NCI-H187 treated with DMSO at 0.1 percent for 48 hours (cell line): ENCODE measurements at regions not wholly inside any gene's neighbourhood (a gene's known extent, or its start where the extent isn't known, plus 50 kb on each side); places are given as distances from the start of the nearest gene placed in this dataset.
"Not testable (repeated sequence)": the region's sequence is repeated elsewhere in the genome, so short reads cannot be mapped to it uniquely, and the experiment has no call there.

Experiments
- DNase-seq: peaks from one replicate; lab custom pipeline; 2025; lab: John Stamatoyannopoulos, UW

DNA sequence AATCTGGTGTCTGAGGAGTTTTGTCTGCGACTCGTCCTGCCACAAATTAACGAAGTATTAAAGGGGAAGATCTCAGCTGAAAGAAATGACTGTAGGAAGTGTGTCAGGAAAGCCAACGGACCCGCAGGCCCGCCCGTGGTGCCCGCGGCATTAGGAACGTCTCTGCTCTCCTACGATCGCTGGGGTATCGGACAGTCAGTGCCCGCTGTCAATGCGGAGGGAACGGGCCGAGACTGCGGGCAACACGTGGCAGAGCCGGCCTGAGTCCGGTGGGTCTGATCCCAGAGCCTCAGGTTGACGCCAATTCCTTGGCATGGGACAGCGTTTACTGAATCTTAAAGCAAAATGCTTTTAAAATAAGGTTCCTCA lies 128.7 kb downstream of the KBTBD2 start:
- DNase-seq, result no peak

DNA sequence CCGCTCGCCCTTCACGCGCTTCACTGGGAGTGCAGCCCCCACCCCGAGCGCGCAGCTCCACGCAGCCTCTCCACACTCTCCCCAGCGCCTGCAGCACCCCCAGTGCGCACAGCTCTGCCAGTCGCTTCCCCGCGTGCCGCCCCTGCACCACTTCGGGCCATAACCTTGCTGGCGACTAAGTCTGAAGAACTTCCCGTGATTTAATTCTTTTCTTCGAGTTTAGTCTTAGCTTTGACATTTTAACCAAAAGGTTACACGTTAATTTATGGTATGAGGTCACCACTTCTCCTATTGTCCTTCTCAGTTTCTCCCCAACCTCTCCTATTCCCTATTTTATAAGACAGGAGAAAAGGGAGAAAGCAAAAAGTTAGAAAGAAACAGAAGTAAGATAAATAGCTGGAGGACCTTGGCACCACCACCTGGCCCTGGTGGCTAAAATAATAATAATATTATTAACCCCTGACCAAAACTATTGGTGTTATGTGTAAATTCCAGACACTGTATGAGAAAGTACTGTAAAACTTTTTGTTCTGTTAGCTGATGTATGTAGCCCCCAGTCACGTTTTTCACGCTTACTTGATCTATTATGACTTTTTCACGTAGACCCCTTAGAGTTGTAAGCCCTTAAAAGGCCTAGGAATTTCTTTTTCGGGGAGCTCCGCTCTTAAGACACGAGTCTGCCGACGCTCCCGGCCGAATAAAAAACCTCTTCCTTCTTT lies 129.2 kb downstream of the KBTBD2 start:
- not testable (repeated sequence) for DNase-seq

DNA sequence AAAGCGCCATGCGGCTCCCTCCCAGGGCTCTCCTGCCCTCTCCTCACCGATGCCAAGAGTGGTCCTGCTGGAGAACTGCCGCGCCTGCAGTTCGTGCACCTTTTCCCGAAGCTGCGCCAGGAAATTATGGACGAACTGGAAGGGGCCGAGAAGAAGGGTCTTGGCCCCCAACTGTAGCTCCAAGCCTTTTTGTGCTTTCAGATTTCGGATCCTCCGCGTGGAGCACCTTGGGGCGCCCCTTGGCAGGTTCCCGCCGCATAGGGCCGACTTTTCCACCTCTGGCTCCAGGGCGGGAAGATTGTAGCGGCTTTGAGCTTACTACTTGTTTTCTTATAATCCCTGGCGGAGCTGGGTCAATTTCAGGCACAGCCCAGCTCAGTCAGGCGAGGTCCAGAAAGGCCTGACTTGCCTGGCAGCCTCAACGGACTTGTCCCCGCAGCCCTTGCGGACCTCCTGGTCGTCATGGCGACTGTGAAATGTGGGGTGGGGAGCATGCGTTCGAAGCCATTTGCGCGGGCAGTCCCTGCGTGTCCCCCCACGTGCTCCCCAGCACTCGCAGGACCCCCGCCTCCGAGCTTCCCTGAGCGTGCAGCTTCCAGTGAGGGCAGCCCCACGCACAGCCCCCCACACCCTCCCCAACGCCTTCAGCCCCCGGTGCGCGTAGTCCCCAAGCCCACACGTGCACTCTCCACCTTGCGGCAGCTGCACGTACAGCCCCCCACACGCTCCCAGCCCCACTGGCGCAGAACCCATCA lies 129.9 kb downstream of the KBTBD2 start:
- DNase-seq, result no peak

GRCh38 chr7:32760755-32761154 lies 130.8 kb downstream of the KBTBD2 start:
- not testable (repeated sequence) for DNase-seq

- DNase-seq, result not testable (repeated sequence)
Observed at GRCh38 chr7:32759859-32760258, 131.7 kb downstream of the KBTBD2 start.

DNA sequence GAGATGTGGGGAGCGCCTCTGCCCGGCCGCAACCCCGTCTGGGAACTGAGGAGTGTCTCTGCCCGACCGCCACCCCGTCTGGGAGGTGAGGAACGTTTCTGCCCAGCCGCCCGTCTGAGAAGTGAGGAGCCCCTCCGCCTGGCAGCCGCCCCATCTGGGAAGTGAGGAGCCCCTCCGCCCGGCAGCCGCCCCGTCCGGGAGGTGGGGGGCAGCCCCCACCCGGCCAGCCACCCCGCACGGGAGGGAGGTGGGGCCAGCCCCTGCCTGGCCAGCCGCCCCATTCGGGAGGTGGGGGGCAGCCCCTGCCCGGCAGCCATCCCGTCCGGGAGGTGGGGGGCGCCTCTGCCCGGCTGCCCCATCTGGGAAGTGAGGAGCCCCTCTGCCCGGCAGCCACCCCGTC lies 137.7 kb downstream of the KBTBD2 start:
- DNase-seq, result not testable (repeated sequence)

- not testable (repeated sequence) for DNase-seq
Observed at GRCh38 chr7:32748337-32748736, 143.2 kb downstream of the KBTBD2 start.

- DNase-seq, result not testable (repeated sequence)
Observed at GRCh38 chr7:32747443-32748148, 144.0 kb downstream of the KBTBD2 start.

DNA sequence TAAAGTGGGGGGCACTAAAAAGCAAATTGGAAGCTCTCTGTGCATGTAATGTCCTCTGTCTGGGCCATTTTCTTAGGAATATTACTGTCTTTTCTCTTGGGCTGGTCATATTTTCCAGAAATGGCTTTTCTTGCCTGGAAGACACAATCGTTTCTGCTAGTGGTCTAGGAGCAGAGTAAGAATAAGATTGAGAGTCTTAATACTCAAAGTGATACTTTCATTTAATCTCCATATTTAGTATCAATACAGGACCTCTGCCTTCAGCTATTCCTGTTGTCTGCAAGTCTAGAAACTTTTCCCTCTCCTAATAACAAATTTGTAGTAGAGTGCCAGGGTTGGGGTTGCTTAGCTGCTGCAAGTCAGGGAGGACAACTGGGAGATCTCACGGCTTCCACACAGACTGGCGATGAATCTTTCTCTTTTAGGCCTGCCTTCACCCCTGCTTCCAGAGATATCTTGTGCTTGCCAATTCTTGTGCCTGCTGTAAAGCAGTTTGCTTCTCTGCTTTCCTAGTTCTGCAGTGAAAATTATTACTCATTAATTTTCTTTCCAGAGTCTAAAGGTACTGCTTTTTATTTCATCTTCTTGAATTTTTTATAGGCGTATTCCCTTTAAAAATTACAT lies 149.6 kb downstream of the KBTBD2 start:
- not testable (repeated sequence) for DNase-seq

DNA sequence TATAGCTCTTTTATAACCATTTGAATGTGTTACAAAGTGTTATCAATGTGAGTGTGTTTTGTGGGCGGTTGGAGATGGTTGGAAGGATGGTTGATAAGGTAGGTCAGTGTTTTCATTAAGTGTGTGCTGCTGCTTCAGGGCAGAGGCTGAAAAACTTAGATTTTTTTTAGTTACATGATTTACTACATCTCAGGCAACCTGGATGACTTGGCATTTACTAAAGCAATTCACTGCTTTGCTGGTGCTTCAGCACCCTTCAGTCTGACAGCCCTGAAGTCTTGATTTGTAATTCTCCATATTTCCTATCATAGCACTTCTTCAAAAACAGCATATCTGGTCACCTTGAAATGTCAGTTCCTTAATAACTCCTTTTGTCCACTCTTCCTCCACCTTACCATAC lies 151.8 kb downstream of the KBTBD2 start:
- not testable (repeated sequence) for DNase-seq

DNA sequence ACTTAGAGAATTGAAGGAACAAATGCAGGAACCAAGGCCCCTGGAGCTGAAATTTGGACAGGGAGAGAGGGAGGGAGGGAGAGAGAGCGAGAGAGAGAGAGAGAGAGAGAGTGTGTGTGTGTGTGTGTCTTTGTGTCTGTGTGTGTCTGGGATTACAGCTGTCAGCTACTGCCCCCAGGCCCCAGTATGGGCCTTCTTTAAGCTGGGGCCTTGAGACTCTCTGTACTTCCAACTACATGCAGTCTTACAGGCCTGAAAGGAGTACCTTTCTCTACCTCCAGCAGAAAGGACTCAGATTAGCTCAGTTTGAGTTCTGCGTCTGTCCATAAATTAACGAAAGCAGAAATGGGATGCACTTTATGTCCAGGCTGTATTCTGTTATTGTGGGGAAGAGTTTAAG lies 153.2 kb downstream of the KBTBD2 start:
- not testable (repeated sequence) for DNase-seq

DNA sequence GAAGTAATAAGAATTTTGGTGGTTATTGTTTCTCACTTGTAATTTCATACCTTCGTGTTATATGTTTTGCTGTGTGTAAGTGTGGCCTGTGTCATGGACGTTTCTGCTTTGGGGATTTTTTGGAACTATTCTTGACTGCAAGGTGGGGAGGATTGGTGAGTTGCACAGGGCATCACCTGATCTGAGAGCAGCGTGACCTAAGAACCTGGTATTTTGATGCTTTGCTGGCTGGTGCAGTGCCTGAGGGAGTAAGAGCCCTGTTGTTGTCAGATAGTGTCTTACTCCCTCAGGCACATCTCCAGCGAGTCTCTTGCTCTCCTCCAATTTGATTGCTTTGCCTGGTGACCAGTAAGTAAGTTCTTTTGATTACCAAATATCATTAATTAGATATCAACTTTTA lies 158.8 kb downstream of the KBTBD2 start:
- DNase-seq, result not testable (repeated sequence)

GRCh38 chr7:32729335-32729675 lies 162.3 kb downstream of the KBTBD2 start:
- DNase-seq, result not testable (repeated sequence)

GRCh38 chr7:32728412-32729334 lies 162.9 kb downstream of the KBTBD2 start:
- DNase-seq, result not testable (repeated sequence)

- not testable (repeated sequence) for DNase-seq
Observed at GRCh38 chr7:32727483-32728411, 163.8 kb downstream of the KBTBD2 start.

GRCh38 chr7:32722837-32723236 lies 168.7 kb downstream of the KBTBD2 start:
- not testable (repeated sequence) for DNase-seq

DNA sequence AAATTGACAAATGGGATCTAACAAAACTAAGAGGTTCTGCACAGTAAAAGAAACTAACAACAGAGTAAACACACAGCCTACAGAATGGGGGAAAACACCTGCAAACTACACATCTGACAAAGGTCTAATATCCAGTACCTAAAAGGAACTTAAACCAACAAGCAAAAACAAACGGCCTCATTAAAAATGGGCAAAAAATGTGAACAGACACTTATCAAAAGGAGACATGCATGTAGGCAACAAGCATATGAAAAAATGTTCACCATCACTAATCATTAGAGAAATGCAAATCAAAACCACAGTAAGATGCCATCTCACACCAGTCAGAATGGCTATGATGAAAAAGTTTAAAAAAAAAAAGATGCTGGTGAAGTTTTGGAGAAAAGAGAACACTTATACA lies 197.4 kb downstream of the KBTBD2 start:
- DNase-seq, result no peak

- DNase-seq, result not testable (repeated sequence)
Observed at GRCh38 chr7:32691965-32692815, 196.9 kb downstream of the AVL9 start.

DNA sequence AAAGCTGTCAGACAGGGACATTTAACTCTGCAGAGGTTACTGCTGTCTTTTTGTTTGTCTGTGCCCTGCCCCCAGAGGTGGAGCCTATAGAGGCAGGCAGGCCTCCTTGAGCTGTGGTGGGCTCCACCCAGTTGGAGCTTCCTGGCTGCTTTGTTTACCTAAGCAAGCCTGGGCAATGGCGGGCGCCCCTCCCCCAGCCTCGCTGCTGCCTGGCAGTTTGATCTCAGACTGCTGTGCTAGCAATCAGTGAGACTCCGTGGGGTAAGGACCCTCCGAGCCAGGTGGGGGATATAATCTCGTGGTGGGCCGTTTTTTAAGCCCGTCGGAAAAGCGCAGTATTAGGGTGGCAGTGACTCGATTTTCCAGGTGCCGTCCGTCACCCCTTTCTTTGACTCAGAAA lies 192.8 kb downstream of the AVL9 start:
- not testable (repeated sequence) for DNase-seq
